GM12864 (cell line): ENCODE measurements at regions not wholly inside any gene's neighbourhood (a gene's known extent, or its start where the extent isn't known, plus 50 kb on each side); places are given as distances from the start of the nearest gene placed in this dataset.

ENCODE experiments used
- DNase-seq: peaks from one replicate; pipeline ENCODE4 v3.0.0-alpha.2; 2011; ENCODE audit warnings: low read depth
- H3K4me3 ChIP-seq: 2 replicates; pipeline ENCODE4 v1.5.1; 2011; ENCODE audit warnings: mild to moderate bottlenecking, low read depth, low read length, control low read depth
- CTCF ChIP-seq: IDR thresholded peaks from 2 replicates; pipeline ENCODE4 v1.5.1; 2011; ENCODE audit warnings: low read depth, mild to moderate bottlenecking, moderate library complexity, low read length, control low read depth, inconsistent platforms; ENCODE audit errors: missing control alignments

- no peak for DNase-seq
- H3K4me3 ChIP-seq: no peak overlapping the region
- TF ChIP-seq CTCF: no peak
Measured at GRCh38 chr5:120151181-120151580, 312.9 kb upstream of the PRR16 start.

GRCh38 chr5:120151825-120152224 lies 312.3 kb upstream of the PRR16 start:
- no peak for DNase-seq
- no peak overlapping the region for H3K4me3 ChIP-seq
- TF ChIP-seq CTCF: no peak

- no peak for TF ChIP-seq CTCF
- DNase-seq: no peak
Measured at GRCh38 chr5:120152472-120152871, 311.6 kb upstream of the PRR16 start.

GRCh38 chr5:120152931-120153330 lies 311.2 kb upstream of the PRR16 start:
- no peak overlapping the region for H3K4me3 ChIP-seq

More at GRCh38 chr5:120152472-120152871, 311.6 kb upstream of the PRR16 start:
- no peak overlapping the region for H3K4me3 ChIP-seq

GRCh38 chr5:120153551-120153950 lies 310.5 kb upstream of the PRR16 start:
- DNase-seq: no peak
- TF ChIP-seq CTCF: no peak

More at GRCh38 chr5:120152931-120153330, 311.2 kb upstream of the PRR16 start:
- no peak for TF ChIP-seq CTCF
- DNase-seq: no peak

GRCh38 chr5:120155873-120156272 lies 308.2 kb upstream of the PRR16 start:
- no peak overlapping the region for H3K4me3 ChIP-seq
- TF ChIP-seq CTCF: no peak
- no peak for DNase-seq

More at GRCh38 chr5:120153551-120153950, 310.5 kb upstream of the PRR16 start:
- H3K4me3 ChIP-seq: no peak overlapping the region

- no peak for TF ChIP-seq CTCF
- DNase-seq: no peak
Measured at GRCh38 chr5:120158211-120158610, 305.9 kb upstream of the PRR16 start.

More at GRCh38 chr5:120158211-120158610, 305.9 kb upstream of the PRR16 start:
- H3K4me3 ChIP-seq: no peak overlapping the region
